PC-9 (cell line): ENCODE measurements at regions not wholly inside any gene's neighbourhood (a gene's known extent, or its start where the extent isn't known, plus 50 kb on each side); places are given as distances from the start of the nearest gene placed in this dataset.

ENCODE experiments used
- BruUV-seq: library from RNA; stranded (reverse); fragments of 400-500 nt; replicated peaks from 2 replicates; lab custom pipeline; 2021; lab: Mats Ljungman, UMichigan
- CTCF ChIA-PET: fragments of 300-600 bp; sonication (Branson Sonifier 250); formaldehyde crosslinking; loops from one replicate; lab custom pipeline; 2022; ENCODE audit warnings: antibody characterized with exemption; lab: Charles Lee
- POLR2A ChIA-PET: fragments of 300-600 bp; sonication (Branson Sonifier 250); formaldehyde crosslinking; loops from one replicate; lab custom pipeline; 2022; ENCODE audit warnings: antibody characterized with exemption; ENCODE audit not compliant: unreplicated experiment; lab: Charles Lee
- DNase-seq, 2 experiments: peaks; one replicate each; pipeline versions ENCODE4 v3.0.0 to v3.0.0-alpha.2; 2015 to 2022; ENCODE audit warnings: mixed read lengths in 1 of 2
- H2AFZ ChIP-seq: fragments of 200-600 bp; sonication (generic); 2 replicates; pipeline ENCODE4 v1.8.1; 2017; ENCODE audit warnings: antibody characterized with exemption
- H3F3A ChIP-seq: fragments of 200-600 bp; sonication (generic); 2 replicates; pipeline ENCODE4 v1.8.1; 2017; ENCODE audit warnings: antibody characterized with exemption, mild to moderate bottlenecking, low read depth; ENCODE audit not compliant: insufficient read depth
- H3K27ac ChIP-seq: fragments of 200-600 bp; sonication (generic); 2 replicates; pipeline ENCODE4 v1.6.1; 2016; ENCODE audit warnings: mixed run types
- H3K27me3 ChIP-seq: fragments of 200-600 bp; sonication (generic); 2 replicates; pipeline ENCODE4 v1.6.1; 2016; ENCODE audit warnings: low read depth, mixed run types; ENCODE audit not compliant: insufficient read depth
- H3K36me3 ChIP-seq: fragments of 200-600 bp; sonication (generic); 2 replicates; pipeline ENCODE4 v1.6.1; 2016; ENCODE audit warnings: low read depth, mixed run types
- H3K4me1 ChIP-seq: fragments of 200-600 bp; sonication (generic); replicated peaks from 2 replicates; pipeline ENCODE4 v1.6.1; 2016; ENCODE audit warnings: mixed run types; ENCODE audit not compliant: insufficient read depth
- H3K4me2 ChIP-seq: fragments of 200-600 bp; sonication (generic); 2 replicates; pipeline ENCODE4 v1.6.1; 2017; ENCODE audit warnings: mixed run types
- H3K4me3 ChIP-seq: fragments of 200-600 bp; sonication (generic); 2 replicates; pipeline ENCODE4 v1.6.1; 2016; ENCODE audit warnings: mixed run types
- H3K79me2 ChIP-seq: fragments of 200-600 bp; sonication (generic); 2 replicates; pipeline ENCODE4 v1.6.1; 2017; ENCODE audit warnings: low read depth, mixed run types
- H3K9me2 ChIP-seq: fragments of 200-600 bp; sonication (generic); 2 replicates; pipeline ENCODE4 v1.8.1; 2017; ENCODE audit warnings: mild to moderate bottlenecking; ENCODE audit not compliant: insufficient read depth
- H3K9me3 ChIP-seq: fragments of 200-600 bp; sonication (generic); 2 replicates; pipeline ENCODE4 v1.8.1; 2016; ENCODE audit warnings: low read depth; ENCODE audit not compliant: insufficient read depth
- H4K20me1 ChIP-seq: fragments of 200-600 bp; sonication (generic); 2 replicates; pipeline ENCODE4 v1.8.1; 2017; ENCODE audit not compliant: insufficient read depth
- EZH2 ChIP-seq: fragments of 200-600 bp; sonication (generic); IDR thresholded peaks from 2 replicates; pipeline ENCODE4 v1.8.0; 2017; ENCODE audit warnings: antibody characterized with exemption, low read depth
- intact Hi-C: fragments of 100-400 bp; cut with micrococcal nuclease; formaldehyde crosslinking; loops from one replicate; pipeline ENCODE4 v1.10.0; 2022; ENCODE audit not compliant: unreplicated experiment
- TF ChIP-seq, protein P1 (sequence below): fragments of 200-600 bp; sonication (generic); conservative IDR thresholded peaks from 2 replicates; pipeline ENCODE4 v1.6.1; 2017; ENCODE audit warnings: mixed run types, antibody characterized with exemption, mild to moderate bottlenecking, moderate library complexity

DNA sequence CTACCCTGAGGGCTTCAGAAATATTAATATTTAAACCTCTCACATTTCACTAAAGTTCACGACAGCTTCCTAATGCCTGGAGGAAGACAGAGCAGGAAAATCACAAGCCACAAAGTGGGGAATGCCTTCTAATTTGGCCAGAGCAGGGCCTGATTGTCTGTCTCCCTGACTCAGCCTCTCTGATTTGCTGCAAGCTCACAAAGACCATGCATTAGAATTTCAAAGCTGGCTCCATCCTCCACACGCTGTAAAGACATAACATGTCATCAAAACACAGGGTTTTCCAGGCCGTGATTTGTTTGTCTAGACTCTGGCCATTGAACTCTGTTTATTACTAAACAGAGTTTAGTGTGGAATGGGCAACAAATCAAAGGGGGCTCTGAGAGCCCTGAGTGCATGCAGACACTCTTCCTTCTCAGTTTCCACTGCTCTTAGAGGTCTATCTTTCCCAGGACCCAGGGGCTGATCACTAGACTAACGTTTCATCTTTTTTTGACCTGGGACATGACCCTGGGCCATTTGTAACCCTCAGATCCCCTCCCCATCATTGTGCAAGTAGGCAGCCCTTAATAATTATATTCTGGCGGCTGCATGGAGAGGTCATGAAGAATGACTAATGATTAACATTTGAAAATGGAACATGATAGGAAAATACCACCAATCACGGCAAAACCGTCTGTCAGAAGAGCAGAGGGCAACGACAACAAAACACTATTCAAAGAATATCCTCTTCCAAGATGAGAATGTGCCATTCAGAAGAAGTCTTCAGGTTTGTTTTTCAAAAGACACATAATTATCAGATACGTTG, 140.2 kb downstream of the ENC1 start:
- TF ChIP-seq, protein P1, sequence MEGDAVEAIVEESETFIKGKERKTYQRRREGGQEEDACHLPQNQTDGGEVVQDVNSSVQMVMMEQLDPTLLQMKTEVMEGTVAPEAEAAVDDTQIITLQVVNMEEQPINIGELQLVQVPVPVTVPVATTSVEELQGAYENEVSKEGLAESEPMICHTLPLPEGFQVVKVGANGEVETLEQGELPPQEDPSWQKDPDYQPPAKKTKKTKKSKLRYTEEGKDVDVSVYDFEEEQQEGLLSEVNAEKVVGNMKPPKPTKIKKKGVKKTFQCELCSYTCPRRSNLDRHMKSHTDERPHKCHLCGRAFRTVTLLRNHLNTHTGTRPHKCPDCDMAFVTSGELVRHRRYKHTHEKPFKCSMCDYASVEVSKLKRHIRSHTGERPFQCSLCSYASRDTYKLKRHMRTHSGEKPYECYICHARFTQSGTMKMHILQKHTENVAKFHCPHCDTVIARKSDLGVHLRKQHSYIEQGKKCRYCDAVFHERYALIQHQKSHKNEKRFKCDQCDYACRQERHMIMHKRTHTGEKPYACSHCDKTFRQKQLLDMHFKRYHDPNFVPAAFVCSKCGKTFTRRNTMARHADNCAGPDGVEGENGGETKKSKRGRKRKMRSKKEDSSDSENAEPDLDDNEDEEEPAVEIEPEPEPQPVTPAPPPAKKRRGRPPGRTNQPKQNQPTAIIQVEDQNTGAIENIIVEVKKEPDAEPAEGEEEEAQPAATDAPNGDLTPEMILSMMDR: no peak
- no peak for TF ChIP-seq EZH2
- no TSS peak for BruUV-seq
- POLR2A ChIA-PET: interaction anchor here (0.6 kb wide), 1 partner anchor 909 kb away, joined by 4 read pairs; no protein-coding TSS in a partner anchor
- DNase-seq: no peak
- Histone ChIP-seq H3K4me3 (no peak overlapping the region), H3K27ac (no peak overlapping the region), H3K9me3 (no peaks in the 10 kb centered on the region), H3F3A (no peaks in the 10 kb centered on the region), H3K4me2 (no peak overlapping the region), H3K36me3 (no peaks in the 10 kb centered on the region), H3K27me3 (no peaks in the 10 kb centered on the region), H3K79me2 (no peaks in the 10 kb centered on the region), H3K9me2 (no peaks in the 10 kb centered on the region), H4K20me1 (no peaks in the 10 kb centered on the region), H3K4me1 (no peaks in the 10 kb centered on the region), H2AFZ (no peak overlapping the region)
- intact Hi-C loops: no loop called here
- CTCF ChIA-PET: interaction anchor here (0.6 kb wide), 1 partner anchor 59 kb away, joined by 5 read pairs; no protein-coding TSS in a partner anchor

GRCh38 chr5:74499256-74500050, 141.1 kb downstream of the ENC1 start:
- no peak for DNase-seq
- H3K4me3 ChIP-seq: no peak overlapping the region
- H3K9me2 ChIP-seq: no peaks in the 10 kb centered on the region
- no peaks in the 10 kb centered on the region for H3K36me3 ChIP-seq
- no peak overlapping the region for H3K4me2 ChIP-seq
- TF ChIP-seq EZH2: no peak
- H3K9me3 ChIP-seq: no peaks in the 10 kb centered on the region
- no peaks in the 10 kb centered on the region for H3K4me1 ChIP-seq
- no peak overlapping the region for H2AFZ ChIP-seq
- no peaks in the 10 kb centered on the region for H3K27me3 ChIP-seq
- H3K79me2 ChIP-seq: no peaks in the 10 kb centered on the region
- ChIA-PET CTCF (interaction anchor here (0.6 kb wide), 2 partner anchors 60 to 274 kb away, joined by 5 to 10 read pairs; no protein-coding TSS in a partner anchor), POLR2A (interaction anchor here (0.6 kb wide), 1 partner anchor 908 kb away, joined by 4 read pairs; no protein-coding TSS in a partner anchor)
- H4K20me1 ChIP-seq: no peaks in the 10 kb centered on the region
- no peak overlapping the region for H3K27ac ChIP-seq
- no TSS peak for BruUV-seq
- no peaks in the 10 kb centered on the region for H3F3A ChIP-seq
- intact Hi-C loops: no loop called here

DNA sequence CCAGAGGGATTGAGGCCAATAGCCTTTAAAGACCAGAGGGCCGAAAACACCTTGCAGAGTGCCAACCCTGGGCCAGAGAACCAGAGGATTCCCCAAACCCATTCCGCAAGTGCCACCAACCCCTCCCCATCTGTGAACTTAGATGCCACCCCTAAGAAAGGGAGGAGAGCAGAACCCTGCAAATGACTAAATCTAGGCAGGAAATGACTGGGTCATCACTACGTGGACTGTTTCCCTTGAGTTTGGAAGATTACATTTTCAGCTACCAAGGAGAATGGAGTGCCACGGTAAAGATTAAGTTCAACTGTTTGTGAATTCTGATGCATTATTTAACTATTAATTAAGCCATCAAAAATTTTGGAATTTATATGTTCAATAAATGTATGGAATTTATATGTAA, 142.8 kb downstream of the ENC1 start:
- CTCF ChIA-PET: no interaction called here
- no peak for TF ChIP-seq EZH2
- TF ChIP-seq, protein P1: no peak

More for the DNA sequence above, 142.8 kb downstream of the ENC1 start:
- no peak overlapping the region for H2AFZ ChIP-seq
- BruUV-seq: no TSS peak
- no peaks in the 10 kb centered on the region for H3K36me3 ChIP-seq
- H3K27ac ChIP-seq: no peak overlapping the region
- H3K4me2 ChIP-seq: no peak overlapping the region
- H4K20me1 ChIP-seq: no peaks in the 10 kb centered on the region
- H3F3A ChIP-seq: no peaks in the 10 kb centered on the region
- H3K4me3 ChIP-seq: no peak overlapping the region
- no peaks in the 10 kb centered on the region for H3K27me3 ChIP-seq
- H3K79me2 ChIP-seq: no peaks in the 10 kb centered on the region
- POLR2A ChIA-PET: no interaction called here
- no peaks in the 10 kb centered on the region for H3K4me1 ChIP-seq
- no peaks in the 10 kb centered on the region for H3K9me2 ChIP-seq
- no peak for DNase-seq
- H3K9me3 ChIP-seq: no peaks in the 10 kb centered on the region
- intact Hi-C loops: no loop called here
